GM19328 (cell line): ENCODE measurements at regions not wholly inside any gene's neighbourhood (a gene's known extent, or its start where the extent isn't known, plus 50 kb on each side); places are given as distances from the start of the nearest gene placed in this dataset.
"Not testable (repeated sequence)": the region's sequence is repeated elsewhere in the genome, so short reads cannot be mapped to it uniquely, and the experiment has no call there.

Experiments used
- ATAC-seq: cut with Tn5 transposase; IDR thresholded peaks from one replicate; pipeline ENCODE4 v1.9.1; 2021; ENCODE audit warnings: mild to moderate bottlenecking, moderate library complexity; ENCODE audit not compliant: unreplicated experiment

DNA sequence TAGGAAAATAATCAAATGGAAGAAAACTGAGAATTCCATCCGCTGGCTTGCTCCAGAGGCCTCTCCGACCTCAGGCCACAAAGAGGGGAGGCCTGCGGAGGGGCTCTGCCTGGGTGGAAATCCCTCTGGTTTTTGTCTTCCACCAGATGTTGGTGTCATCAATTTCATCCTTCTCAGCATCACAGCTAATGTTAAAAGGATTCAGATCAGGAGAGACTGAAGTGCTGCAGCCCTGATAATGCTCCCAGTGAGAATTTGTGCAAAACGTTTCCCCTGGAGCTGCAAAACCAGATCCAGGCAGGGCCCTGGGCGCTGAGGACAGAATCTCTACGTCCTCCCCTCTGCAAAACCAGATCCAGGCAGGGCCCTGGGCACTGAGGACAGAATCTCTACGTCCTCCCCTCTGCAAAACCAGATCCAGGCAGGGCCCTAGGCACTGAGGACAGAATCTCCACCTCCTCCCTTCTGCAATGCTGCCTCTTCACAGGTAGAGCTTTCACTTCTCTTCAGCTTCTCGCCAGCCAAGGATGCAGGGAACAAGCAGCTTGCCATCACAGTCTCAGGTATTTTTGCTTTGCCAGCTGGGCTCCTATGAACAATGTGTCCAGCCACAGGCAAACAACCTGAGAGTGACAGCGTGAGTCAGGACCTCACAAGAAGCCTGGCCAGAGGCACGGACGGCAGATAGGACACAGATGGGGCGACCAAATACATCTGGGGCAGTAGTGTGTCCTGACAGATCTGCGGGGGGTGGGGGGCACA lies 81.2 kb downstream of the TMEM18 start:
- ATAC-seq, result no peak

DNA sequence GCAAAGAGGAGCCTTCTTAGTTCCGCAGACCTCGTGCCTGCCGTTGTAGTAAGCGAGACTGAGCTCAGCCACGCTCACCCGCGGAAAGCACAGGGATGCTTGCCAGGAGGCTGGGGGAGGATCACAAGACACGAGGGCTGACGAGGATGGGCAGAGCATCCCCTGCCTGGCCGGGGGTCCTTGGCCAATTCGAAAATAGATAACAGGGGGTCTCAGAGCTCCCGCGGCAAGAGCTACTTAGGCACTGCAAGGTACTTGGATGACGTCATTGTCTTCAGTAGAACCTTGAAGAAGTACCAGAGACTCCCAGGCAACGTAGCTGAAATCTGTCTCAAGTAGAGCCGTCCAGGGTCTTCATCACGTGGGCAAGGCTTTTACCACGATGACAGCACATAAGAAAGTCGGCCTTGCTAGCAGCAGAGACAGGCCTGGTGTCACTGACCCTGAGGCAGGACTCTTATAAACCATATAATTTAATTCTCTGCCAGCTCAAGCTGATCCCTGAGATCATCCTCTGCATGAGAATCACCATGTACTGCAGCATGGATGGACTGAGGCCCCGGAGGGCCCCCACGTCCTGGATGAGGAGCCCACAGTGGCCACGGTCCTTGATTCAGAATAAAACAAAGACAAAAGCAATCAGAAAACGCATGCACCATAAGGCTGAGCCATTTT lies 81.9 kb downstream of the TMEM18 start:
- ATAC-seq, result no peak

DNA sequence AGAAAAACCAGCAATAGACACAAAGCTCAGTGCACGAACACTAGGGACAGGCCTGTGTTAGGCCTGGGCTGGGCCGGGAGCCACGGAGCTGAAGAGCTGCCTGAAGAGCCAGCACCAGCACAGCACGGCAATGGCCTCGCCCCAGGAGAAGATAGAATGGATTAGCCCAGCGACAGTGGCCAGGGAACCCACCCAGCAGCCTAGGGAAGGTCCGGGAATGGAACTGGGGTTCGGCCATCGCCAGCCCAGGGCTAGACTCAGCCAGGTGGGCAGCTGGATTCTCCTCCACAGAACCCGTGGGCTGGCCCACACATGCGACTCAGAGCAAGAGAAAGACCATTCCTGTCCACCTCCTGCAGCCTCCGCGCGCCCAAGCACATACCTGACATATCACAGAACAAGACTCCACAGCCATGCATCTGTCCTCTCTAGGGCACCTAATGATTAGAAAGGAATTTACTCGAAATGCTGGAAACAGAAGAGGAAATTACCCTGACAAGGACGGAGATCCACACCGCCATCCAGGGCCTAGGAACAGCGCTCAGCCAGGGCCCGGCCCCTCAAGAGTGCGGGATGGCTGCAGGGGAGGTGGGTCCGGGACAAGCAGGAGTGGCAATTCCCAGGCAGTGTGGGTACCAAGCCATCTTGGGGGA lies 82.8 kb downstream of the TMEM18 start:
- ATAC-seq, result no peak

DNA sequence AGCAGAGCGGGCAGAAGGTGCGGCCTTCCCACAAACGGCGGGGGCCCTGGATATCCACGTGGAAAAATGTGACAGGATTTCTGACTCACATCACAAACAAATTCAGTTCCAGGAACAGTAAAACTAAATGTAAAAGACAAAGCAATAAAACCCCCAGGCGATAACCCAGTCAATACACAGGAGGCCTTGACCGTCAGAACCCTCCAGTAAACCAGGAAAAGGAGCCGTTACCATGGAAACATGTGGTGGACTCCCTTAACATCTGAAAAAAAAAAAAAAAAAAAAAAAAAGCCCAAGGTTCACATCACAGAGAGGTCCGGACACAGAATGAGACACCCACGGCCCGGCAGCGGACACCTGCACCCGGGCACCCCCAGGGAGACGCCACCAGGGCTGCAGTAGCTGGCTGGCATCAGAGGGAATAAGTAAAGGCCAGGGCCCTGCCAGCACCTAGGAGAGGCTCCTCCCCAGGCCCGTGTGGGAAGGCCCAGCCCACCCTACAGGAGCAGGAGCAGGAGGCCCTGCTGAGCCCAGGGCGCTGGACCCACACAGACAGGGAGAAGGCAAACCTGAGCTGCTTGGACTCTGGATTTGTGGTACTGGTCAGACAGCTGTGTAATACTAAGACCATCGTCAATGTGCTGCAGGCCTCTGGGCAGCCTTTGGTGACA lies 83.7 kb downstream of the TMEM18 start:
- no peak for ATAC-seq

DNA sequence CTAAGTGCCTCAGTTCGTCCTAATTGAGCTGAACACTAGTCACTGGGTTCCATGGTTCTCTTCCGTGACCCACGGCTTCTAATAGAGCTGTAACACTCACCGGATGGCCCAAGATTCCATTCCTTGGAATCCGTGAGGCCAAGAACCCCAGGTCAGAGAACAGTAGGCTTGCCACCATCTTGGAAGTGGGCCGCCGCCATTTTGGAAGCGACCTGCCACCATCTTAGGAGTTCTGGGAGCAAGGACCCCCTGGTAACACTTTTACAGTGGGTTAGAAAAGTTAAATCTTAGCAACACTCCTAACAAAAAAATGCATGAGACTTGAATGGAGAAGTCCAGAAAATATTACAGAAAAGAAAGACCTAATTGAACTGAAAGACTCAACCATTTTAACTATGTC lies 84.5 kb downstream of the TMEM18 start:
- ATAC-seq, result no peak

DNA sequence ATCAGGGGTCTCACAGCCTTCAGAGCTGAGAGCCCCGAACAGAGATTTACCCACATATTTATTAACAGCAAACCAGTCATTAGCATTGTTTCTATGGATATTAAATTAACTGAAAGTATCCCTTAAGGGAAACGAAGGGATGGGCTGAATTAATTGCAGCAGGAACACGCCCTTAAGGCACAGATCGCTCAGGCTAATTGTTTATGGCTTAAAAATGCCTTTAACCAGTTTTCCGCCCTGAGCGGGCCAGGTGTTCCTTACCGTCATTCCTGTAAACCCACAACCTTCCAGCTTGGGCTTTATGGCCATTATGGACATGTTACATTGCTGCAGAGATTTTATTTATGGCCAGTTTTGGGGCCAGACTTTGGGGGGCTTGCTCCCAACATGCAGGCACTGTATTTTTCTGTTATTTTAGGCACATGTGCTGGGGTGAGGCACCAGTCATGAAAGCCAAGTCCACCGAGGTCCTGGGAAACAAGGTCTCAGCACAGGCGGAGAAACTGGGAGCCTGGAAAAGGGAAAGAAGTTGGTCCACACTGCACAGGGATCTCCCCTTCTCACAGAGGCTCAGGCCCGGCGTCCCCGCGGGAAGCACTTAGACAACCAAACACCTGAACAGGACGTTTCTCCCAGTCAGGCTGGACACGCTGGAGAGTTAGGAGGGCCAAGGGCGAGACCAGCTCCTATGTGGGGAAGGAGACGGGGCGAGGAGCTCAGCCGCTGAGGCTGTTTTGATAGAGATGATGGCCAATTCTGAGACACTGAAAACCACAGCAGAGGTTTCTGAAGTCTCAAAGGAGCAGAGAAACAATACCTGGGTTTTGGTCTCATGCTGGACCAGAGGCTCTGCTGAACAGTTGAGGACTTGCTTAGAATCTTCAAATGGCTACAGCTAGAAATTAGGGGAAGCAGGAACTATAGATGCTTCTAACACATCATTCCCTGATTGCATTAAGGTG lies 86.7 kb downstream of the TMEM18 start:
- ATAC-seq, result no peak

DNA sequence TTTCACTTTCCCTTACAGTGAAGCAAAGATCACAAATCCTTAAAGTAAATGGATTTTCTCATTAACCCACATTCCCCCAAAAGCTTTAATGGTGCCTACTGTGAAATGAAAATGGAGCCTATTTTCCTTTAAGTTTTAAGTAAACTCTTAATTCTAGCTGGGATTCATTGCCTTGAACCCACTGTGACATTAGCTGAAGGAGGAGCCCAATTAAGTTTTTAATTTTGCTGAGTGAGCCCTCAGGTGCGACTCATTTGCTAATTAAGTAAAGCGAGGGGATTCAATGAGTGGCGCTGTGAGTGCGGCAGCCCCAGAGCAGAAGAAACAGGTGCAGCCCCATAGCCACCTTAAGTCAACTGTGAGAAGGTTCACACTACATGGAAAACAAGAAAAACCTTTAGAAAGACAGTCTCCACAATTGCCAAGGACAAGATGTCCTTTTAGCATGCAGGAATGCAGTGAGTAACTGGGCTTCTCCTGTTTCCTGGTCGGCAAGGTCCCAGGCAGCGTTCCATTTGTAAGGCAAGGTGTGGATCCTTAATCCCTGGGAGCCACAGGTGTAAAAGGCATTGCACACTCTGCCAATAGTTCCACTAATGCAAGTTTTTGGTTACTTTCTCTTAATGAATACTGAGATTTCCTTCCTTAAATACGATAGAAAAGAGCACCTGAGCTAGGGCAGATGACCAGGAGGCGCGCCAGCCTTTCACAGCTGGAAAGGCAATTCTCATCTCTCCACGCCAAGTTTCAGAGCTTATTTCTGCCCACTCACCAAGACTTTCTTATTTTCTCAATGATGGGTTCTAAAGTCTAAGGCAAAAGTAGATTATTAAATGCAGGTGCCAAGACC lies 87.7 kb downstream of the TMEM18 start:
- no peak for ATAC-seq

DNA sequence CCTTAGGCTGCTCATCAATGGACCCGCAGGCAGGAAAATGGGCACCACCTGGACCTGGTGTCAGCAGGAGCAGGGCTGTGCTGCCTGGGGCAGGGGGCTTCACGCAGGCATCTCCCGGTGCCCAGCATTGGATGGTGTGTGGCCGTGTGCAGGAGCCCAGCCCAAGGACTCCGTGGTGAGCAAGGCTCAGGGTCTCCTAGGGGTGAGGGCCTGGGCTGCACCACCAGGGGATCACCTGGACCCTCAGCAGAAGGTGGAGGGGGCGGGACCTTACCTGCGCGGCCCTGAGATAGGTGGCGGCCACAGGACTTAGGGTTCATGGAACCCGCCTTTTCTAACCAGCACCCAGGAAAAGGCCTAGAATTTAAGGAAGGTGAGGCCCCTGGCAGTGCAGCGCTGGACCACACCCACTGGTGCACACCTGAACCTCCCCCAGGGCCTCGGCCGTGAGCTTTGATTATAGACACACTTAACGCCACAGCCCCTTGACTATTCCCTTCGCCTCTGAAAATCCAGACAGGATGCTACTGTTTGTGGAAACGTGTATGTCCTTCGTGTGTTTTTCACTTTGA lies 89.0 kb downstream of the TMEM18 start:
- ATAC-seq, result no peak

DNA sequence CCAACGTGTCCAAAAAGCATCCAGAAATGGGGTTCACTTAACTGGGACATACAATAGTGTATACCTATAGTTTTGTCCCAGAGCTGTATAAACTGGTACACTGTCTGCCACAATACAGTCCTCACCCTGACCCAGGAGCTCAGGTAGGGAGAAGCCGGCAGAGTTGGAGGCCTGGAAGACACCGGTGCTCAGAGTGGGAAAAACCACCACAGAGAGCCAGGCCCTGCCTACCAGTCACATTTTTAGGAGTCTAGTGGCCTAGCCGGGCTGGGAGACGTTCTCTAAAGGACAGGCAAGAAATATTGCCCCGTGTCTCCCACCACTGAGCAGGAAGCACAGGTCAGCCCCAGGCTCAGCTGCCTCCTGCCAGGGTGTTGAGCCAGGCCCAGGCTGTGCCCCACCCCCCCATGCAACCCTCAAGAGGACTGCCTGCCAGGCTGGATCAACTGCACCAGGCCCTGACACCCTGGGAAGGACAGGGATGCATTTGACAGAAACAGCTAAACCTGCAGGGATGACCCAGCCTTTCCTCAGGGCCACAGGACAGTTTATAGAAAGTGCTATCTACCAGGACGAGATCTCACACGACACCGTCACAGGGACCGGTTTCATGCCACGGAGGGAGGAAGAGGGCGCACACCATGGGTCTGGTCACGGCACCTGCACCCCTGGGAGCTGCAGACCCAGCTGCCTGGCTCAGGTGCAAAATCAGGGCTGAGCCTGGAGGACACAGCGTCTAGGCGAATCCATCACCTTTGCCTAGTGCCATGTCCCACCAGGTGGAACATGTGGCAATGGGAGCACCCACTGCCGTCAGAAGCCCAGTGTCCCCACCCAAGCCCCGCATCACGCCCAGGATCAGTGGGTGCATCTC lies 89.9 kb downstream of the TMEM18 start:
- ATAC-seq, result no peak

DNA sequence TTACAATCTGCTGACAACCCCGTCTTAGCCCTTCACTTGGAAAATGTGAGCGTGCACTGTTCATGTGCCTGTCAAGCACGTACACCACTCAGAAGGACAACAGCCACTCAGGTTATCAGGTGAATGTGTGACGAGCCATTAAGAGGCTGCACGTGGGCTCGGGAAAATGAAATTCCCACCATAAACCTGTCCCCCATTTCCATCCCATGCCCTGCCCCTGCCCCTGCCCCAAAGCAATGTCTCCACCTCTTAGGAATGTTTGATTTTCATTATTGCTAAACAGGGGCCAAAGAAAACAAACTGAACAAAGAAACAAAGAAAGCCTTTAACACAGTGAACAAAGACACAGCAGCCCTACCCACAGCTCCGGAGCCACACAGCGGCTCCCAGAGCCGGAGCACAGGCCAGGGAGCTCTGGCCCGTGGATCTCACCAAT lies 90.5 kb downstream of the TMEM18 start:
- ATAC-seq, result no peak

DNA sequence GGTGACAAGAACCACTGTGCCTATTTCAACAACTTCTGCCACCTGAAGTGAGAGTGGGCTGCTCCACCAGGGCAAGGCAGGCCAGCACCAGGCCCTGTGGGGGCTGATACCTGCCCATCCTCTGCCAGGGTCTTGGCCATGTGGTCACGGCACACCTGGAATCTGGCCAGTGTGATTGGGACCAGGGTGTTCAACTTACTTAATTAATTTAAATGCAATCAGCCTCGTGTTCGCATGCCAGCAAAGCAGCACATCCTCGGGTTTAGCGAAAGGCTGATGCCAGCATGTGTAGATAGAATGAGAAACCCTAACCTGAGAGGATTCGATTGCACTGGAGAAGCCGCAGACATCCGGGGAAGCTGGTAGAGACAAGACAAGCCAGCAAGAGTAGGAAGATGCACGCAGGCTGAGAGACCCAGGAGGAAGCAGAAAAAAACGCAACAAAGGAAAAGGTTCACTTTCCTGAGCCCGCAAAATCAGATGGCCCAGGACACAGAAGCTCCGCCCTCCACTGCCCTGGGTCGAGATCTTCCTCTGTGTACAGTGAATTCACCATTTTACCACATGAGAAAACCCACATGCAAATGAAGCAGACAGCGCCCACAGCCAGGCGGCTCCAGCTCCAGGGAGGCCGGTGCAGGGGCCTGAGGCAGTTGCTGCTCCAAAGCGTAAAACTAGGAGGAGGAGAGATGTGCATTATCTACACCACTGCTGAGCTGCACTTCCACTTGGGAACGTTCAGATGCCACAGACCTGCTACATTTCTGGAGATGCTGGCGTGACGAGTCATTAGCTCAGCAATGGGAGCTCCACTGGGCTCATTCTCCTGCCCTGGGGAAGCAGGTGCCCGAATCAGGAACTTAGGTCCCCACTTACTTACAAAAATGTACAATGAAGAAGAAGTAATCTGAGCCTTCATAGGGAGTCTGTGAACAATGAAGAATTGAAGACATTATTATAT lies 92.1 kb downstream of the TMEM18 start:
- peak; percentile 98 for ATAC-seq

DNA sequence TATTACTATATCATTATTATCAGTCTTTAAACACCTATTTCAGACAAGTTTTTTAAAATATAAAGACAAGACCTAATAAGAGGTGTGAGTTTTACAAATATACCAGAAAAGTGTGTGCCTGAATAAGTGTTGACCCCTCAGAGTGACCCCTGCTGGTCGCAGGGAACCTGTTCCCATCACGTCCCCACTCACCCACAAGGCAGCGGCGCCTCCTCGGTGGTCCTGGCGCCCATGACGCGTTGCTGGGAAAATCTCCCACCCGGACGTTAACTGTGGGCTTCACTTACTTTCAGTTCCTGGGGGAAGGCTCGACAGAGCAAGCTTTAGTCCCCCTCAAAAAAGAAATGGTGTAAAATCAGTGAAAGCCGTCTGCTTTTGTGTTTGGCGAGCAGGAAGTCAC lies 93.5 kb downstream of the TMEM18 start:
- no peak for ATAC-seq

DNA sequence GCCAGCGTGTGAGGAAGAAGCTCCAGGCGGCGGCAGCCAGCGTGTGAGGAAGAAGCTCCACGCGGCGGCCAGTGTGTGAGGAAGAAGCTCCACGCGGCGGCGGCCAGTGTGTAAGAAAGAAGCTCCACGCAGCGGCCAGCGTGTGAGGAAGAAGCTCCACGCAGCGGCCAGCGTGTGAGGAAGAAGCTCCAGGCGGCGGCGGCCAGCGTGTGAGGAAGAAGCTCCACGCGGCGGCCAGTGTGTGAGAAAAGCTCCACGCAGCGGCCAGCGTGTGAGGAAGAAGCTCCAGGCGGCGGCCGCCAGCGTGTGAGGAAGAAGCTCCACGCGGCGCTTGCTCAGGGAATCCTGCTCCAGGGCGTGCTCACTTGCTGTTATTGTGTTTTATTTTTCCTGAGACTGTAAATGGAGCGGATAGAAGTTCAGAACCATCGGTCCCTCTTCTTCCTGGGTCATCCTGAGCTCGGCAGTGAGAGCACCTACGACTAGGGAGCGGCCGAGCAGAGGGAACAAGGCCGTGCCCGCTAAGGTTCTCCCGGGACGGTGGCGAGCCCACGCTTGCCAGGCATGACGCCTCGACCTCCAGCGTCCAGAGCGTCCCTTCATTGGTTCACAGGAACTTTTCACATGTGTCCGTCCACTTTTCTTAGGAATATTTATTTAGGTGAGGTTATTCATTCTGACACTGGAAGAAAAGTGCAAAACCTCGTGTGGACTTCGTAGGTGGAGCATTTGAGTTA lies 94.2 kb downstream of the TMEM18 start:
- no peak for ATAC-seq

DNA sequence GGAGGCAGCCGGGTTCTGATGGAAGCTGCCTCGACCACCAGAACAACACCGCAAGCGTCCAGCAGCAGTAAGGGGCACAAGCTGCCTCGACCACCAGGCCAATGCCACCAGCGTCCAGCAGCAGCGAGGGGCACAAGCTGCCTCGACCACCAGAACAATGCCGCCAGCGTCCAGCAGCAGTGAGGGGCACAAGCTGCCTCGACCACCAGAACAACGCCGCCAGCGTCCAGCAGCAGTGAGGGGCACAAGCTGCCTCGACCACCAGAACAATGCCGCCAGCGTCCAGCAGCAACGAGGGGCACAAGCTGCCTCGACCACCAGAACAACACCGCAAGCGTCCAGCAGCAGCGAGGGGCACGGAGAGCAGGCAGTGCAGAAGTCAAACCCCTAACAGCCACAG lies 94.9 kb downstream of the TMEM18 start:
- ATAC-seq, result not testable (repeated sequence)

DNA sequence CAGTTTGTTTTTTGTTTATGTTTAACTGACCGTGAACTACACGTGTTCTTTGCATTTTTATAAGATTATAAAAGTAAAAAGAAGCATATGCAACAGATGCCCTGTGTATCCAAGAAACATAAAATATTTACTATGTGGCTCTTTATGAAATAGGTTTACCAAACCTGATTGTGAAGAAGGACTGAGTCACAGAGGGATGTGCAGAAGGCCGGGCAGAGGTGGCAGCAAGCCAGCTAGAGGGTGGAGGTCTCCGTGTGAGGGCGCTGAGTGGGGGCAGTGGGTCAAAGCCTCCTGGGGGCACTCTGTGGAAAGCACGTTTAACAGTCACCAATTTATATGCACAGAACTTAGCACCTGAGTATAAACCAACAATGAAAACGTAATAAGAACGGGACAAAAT lies 97.2 kb downstream of the TMEM18 start:
- ATAC-seq, result no peak

DNA sequence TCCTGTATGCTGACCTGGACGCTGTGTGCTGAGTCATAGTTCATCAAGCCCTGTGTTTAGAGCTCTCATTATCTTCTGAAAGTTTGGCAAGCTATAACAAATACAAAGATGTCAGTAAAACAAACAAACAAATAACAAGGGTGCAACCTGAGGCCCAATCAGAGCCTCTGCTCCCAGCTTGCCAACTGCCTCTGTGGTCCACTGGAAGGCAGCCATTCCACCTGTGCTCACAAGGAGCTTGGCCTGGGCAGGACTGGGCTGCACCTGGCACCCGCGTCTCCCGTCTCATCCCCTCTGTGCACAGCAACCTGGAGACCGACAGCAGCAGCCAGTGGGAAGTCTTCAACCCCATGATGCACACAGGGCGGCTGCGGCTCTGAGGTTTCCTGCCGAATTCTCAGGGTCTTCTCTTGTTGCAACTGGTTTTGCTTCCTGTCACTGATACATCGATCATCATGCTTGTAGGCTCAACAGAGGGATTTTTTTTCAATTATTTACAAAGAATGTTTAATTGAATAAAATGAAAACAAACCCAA lies 97.8 kb downstream of the TMEM18 start:
- no peak for ATAC-seq
